Neural progenitor cell (in vitro differentiated cells): ENCODE measurements at regions not wholly inside any gene's neighbourhood (a gene's known extent, or its start where the extent isn't known, plus 50 kb on each side); places are given as distances from the start of the nearest gene placed in this dataset.

Experiments used
- CTCF ChIP-seq: fragments of 200-600 bp; sonication (generic); IDR thresholded peaks from 2 replicates; pipeline ENCODE4 v1.5.1; 2017; ENCODE audit warnings: antibody characterized with exemption, mild to moderate bottlenecking
- EZH2 ChIP-seq: fragments of 200-600 bp; sonication (generic); IDR thresholded peaks from 2 replicates; pipeline ENCODE4 v1.6.1; 2017; ENCODE audit warnings: antibody characterized with exemption, mild to moderate bottlenecking, moderate library complexity
- EZH2phosphoT487 ChIP-seq: fragments of 200-600 bp; sonication (generic); IDR thresholded peaks from 2 replicates; pipeline ENCODE4 v1.6.1; 2017; ENCODE audit warnings: antibody characterized with exemption

GRCh38 chr2:125086313-125087184 is 1061.5 kb downstream of the CNTNAP5 start:
- TF ChIP-seq CTCF (no peak), EZH2phosphoT487 (no peak), EZH2 (no peak)
